ENCODE measurements at regions not wholly inside any gene's neighbourhood (a gene's known extent, or its start where the extent isn't known, plus 50 kb on each side); places are given as distances from the start of the nearest gene placed in this dataset.

- no peak for DNase-seq (ENCODE audit: low read depth in 2 of 2)
- no peak overlapping the region for H3K4me3 ChIP-seq (replicated peaks in 1 of 2; ENCODE audit: low read depth in 2 of 2, low read length in 2 of 2)
- TF ChIP-seq, protein P1, sequence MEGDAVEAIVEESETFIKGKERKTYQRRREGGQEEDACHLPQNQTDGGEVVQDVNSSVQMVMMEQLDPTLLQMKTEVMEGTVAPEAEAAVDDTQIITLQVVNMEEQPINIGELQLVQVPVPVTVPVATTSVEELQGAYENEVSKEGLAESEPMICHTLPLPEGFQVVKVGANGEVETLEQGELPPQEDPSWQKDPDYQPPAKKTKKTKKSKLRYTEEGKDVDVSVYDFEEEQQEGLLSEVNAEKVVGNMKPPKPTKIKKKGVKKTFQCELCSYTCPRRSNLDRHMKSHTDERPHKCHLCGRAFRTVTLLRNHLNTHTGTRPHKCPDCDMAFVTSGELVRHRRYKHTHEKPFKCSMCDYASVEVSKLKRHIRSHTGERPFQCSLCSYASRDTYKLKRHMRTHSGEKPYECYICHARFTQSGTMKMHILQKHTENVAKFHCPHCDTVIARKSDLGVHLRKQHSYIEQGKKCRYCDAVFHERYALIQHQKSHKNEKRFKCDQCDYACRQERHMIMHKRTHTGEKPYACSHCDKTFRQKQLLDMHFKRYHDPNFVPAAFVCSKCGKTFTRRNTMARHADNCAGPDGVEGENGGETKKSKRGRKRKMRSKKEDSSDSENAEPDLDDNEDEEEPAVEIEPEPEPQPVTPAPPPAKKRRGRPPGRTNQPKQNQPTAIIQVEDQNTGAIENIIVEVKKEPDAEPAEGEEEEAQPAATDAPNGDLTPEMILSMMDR (IDR thresholded peaks at IDR 0.05; ENCODE audit: low read depth, low read length): no peak
These were observed 561.0 kb downstream of the IPMK start for GRCh38 chr10:57706576-57707299.

DNA sequence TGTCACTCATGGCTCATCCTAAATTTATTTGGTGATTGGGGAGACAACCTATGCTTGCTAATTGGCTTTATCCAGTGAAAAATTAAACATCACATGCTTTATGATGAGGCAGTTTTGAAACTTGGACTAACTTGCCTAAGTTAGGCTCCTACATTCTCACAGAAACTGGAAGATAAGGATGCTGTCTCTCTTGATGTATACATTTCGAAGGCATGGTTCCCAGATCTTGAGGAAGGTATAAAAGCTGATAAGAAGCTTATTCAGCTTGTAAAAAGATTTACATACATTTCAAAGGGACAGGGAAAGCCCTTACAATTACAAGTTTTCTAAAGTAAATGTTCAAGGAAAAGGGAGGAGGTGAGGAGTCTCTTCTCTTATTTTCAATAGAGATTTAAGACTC is 561.7 kb downstream of the IPMK start:
- TF ChIP-seq, protein P1 (IDR thresholded peaks at IDR 0.05; ENCODE audit: low read depth, low read length): no peak
- no peak overlapping the region for H3K4me3 ChIP-seq (replicated peaks in 1 of 2; ENCODE audit: low read depth in 2 of 2, low read length in 2 of 2)
- DNase-seq (ENCODE audit: low read depth in 2 of 2): no peak

GRCh38 chr10:57699944-57700343 is 567.8 kb downstream of the IPMK start:
- peak; percentile 20 to 31 for DNase-seq (ENCODE audit: low read depth in 2 of 2)
- TF ChIP-seq, protein P1 (IDR thresholded peaks at IDR 0.05; ENCODE audit: low read depth, low read length): no peak
- H3K4me3 ChIP-seq (replicated peaks in 1 of 2; ENCODE audit: low read depth in 2 of 2, low read length in 2 of 2): no peak overlapping the region

DNA sequence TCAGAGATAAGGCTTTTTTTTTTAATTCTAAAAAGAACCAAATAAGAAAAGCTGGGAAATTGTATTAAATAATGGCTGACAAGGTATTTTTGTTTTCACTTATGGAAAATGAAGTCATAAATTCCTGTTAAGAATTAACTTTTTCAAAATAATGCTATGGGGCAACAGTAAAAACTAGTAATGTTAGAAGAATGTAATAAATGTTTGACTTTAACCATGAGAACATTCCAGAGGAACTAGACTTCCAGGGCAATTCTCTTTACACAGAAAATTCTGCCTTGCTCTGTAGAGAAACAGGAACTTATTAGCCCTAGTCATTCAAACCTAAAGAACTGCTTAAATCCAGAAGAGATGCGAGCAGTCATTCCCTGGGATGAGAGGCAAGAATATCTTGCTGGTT is 571.1 kb downstream of the IPMK start:
- no peak overlapping the region for H3K4me3 ChIP-seq (replicated peaks in 1 of 2; ENCODE audit: low read depth in 2 of 2, low read length in 2 of 2)
- TF ChIP-seq, protein P1 (IDR thresholded peaks at IDR 0.05; ENCODE audit: low read depth, low read length): no peak
- DNase-seq (ENCODE audit: low read depth in 2 of 2): peak; percentile 90 to 97

DNA sequence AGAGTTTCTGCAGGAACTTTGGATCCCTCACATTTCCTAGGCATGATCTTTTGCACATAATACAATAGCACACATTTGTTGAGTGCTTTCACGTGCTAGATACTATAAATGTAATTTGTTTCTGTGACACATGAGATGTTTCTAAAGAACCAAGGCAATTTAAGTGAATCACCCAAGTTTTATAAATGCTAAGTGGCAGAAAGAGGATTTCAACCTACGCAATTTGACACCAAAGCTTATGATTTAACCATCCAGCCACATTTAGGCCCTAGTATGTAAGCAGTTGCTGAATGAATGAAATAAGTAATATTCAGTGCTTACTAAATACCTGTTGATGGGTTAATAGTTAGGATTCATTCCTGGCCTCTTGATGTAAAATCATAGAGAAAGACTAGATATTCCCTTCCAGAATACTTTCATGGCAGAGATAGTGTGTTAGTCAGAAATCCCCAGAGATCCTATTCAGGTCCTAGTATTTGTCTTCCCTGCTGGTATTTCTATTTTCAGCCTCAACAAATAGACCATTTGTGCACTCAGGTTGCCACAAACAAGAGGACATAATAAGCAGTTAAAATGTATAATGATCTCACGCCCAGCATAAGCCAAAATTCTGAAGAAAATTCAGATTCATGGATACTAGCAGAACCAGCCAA is 572.6 kb downstream of the IPMK start:
- DNase-seq (ENCODE audit: low read depth in 2 of 2): peak in 1 of 2 donors; percentile 67
- no peak overlapping the region for H3K4me3 ChIP-seq (replicated peaks in 1 of 2; ENCODE audit: low read depth in 2 of 2, low read length in 2 of 2)
- TF ChIP-seq, protein P1 (IDR thresholded peaks at IDR 0.05; ENCODE audit: low read depth, low read length): no peak

DNA sequence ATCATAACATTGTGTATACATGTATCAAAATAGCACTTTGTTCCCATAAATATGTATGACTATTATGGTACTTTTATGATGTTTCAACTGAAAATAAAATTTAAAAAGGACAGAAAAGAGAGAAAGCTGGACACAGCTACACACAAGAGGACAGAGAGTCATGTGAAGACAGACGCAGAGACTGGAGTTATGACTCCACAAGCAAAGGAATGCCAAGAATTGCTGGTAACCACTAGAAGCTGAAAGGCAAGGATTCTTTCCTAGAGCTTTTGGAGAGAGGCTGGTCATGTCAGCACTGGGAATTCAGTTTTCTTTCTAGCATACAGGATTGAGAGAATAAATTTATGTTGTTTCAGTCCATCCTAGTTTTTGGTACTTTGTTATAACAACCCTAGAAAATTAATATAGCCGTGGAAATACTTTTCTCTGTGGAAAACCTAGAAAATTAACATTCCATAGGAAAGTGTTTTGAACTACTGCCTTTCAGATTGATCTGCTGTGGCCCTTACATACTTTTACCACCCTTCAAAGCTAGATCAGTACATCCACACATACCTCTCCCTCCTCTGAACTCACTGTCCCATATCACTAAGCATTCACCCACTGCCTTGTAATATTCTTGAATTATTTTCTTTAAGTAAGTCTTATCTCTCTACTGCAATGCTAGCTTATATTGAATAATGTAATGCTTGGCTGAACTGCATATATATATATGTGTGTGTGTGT is 575.3 kb downstream of the IPMK start:
- DNase-seq (ENCODE audit: low read depth in 2 of 2): peak; percentile 94 to 95
- TF ChIP-seq, protein P1 (IDR thresholded peaks at IDR 0.05; ENCODE audit: low read depth, low read length): no peak
- H3K4me3 ChIP-seq (replicated peaks in 1 of 2; ENCODE audit: low read depth in 2 of 2, low read length in 2 of 2): no peak overlapping the region
